DND-41 (cell line): ENCODE measurements at regions not wholly inside any gene's neighbourhood (a gene's known extent, or its start where the extent isn't known, plus 50 kb on each side); places are given as distances from the start of the nearest gene placed in this dataset.

Source experiments
- EZH2 ChIP-seq: IDR thresholded peaks from 3 replicates; pipeline ENCODE4 v1.6.1; 2012; ENCODE audit warnings: borderline replicate concordance, low read depth, mild to moderate bottlenecking, moderate library complexity, low read length, inconsistent platforms; ENCODE audit not compliant: severe bottlenecking
- TF ChIP-seq, protein P1 (sequence below): IDR thresholded peaks from 2 replicates; pipeline ENCODE4 v1.5.1; 2012; ENCODE audit warnings: borderline replicate concordance, low read length, moderate library complexity, mild to moderate bottlenecking; ENCODE audit not compliant: poor library complexity, severe bottlenecking; ENCODE audit errors: extremely low read depth

DNA sequence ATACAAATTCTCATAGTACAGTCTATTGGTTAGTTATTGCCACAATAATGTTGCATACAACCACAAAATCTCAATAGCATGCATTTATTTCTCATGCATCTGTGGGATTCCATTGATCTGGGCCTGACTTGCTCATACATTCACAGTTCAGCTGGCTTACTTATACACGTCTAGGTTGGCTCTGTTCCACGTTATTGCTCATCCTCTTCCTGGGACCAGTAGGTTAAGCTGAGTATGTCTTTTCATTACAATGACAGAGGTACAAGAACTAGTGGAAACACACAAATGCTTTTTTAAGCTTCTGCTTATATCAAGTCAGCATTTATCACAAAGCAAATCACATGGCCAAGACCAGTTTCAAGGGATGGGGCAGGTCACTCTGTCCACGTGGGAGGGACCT is 485.3 kb upstream of the BTBD3 start:
- no peak for TF ChIP-seq EZH2
- TF ChIP-seq, protein P1, sequence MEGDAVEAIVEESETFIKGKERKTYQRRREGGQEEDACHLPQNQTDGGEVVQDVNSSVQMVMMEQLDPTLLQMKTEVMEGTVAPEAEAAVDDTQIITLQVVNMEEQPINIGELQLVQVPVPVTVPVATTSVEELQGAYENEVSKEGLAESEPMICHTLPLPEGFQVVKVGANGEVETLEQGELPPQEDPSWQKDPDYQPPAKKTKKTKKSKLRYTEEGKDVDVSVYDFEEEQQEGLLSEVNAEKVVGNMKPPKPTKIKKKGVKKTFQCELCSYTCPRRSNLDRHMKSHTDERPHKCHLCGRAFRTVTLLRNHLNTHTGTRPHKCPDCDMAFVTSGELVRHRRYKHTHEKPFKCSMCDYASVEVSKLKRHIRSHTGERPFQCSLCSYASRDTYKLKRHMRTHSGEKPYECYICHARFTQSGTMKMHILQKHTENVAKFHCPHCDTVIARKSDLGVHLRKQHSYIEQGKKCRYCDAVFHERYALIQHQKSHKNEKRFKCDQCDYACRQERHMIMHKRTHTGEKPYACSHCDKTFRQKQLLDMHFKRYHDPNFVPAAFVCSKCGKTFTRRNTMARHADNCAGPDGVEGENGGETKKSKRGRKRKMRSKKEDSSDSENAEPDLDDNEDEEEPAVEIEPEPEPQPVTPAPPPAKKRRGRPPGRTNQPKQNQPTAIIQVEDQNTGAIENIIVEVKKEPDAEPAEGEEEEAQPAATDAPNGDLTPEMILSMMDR, result no peak
